GM21723 (cell line): ENCODE measurements at regions not wholly inside any gene's neighbourhood (a gene's known extent, or its start where the extent isn't known, plus 50 kb on each side); places are given as distances from the start of the nearest gene placed in this dataset.
"Not testable (repeated sequence)": the region's sequence is repeated elsewhere in the genome, so short reads cannot be mapped to it uniquely, and the experiment has no call there.

ENCODE experiments used
- ATAC-seq: cut with Tn5 transposase; IDR thresholded peaks from one replicate; pipeline ENCODE4 v1.9.1; 2021; ENCODE audit warnings: mild to moderate bottlenecking, moderate library complexity; ENCODE audit not compliant: unreplicated experiment

- ATAC-seq, result not testable (repeated sequence)
Observed at GRCh38 chr15:84536181-84536580, 64.6 kb upstream of the ZSCAN2 start.

DNA sequence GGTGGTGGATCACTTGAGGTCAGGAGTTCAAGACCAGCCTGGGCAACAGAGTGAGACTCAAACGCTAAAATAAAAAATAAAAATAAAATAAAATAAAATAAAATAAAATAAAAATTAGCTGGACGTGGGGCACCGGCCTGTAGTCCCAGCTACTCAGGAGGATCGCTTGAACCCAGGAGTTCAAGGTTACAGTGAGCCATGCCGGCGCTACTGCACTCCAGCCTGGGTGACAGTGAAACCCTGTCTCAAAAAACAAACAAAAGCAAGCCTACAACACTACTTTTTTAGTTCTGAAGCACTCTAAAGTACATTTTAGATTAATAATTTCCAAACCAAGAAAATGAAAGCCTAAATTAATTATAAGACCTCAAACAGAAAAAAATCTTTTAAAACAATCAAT is 56.2 kb upstream of the ZSCAN2 start:
- not testable (repeated sequence) for ATAC-seq

GRCh38 chr15:84547150-84547549 is 53.7 kb upstream of the ZSCAN2 start:
- ATAC-seq, result not testable (repeated sequence)

DNA sequence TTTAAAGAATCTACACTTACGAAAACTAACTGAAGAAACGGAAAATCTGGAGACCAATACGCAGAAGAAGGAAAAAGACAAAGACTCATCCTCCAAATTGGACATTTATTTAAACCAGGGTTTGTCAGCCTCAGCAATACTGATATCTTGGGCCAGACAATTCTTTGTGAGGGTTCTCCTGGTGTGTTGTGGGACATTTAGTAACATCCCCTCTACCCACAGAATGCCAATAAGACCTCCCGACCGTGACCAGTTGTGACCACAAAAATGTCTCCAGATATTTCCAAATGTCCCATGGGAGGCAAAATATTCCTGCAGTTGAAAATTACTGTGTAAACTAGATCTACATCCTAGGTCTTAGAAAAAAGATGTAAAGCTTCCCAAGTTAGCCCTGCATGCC is 50.3 kb upstream of the ZSCAN2 start:
- ATAC-seq, result not testable (repeated sequence)
